H1 (cell line): ENCODE measurements at regions not wholly inside any gene's neighbourhood (a gene's known extent, or its start where the extent isn't known, plus 50 kb on each side); places are given as distances from the start of the nearest gene placed in this dataset.

Source experiments
- CTCF ChIA-PET: fragments of 300-600 bp; sonication (Branson Sonifier 250); formaldehyde crosslinking; loops from one replicate; lab custom pipeline; 2021; ENCODE audit not compliant: partially characterized antibody; lab: Charles Lee
- POLR2A ChIA-PET: fragments of 300-600 bp; sonication (Branson Sonifier 250); formaldehyde crosslinking; loops from one replicate; lab custom pipeline; 2021; ENCODE audit warnings: inconsistent platforms; ENCODE audit not compliant: partially characterized antibody; lab: Charles Lee
- DNase-seq, 2 experiments: peaks; one replicate each; pipeline versions ENCODE4 v3.0.0 to v3.0.0-alpha.2; 2010 to 2022; ENCODE audit warnings: low spot score in 2 of 2, low read depth in 1 of 2, mixed read lengths in 1 of 2
- FAIRE-seq: peaks from 2 replicates; lab custom pipeline; 2011; peaks lifted over from hg19 to GRCh38; lab: Jason Lieb, UNC
- H2AFZ ChIP-seq: 2 replicates; pipeline ENCODE4 v1.8.1; 2012; ENCODE audit warnings: low read length, inconsistent platforms
- H2AK5ac ChIP-seq: 2 replicates; pipeline ENCODE4 v1.6.1; 2013; ENCODE audit warnings: low read depth, low read length
- H2BK120ac ChIP-seq: replicated peaks from 2 replicates; pipeline ENCODE3; 2013; ENCODE audit warnings: low read depth, low read length, inconsistent platforms
- H2BK12ac ChIP-seq: 2 replicates; pipeline ENCODE4 v1.6.1; 2013; ENCODE audit warnings: low read depth, low read length
- H2BK15ac ChIP-seq: 2 replicates; pipeline ENCODE4 v1.6.1; 2013; ENCODE audit warnings: low read length
- H2BK20ac ChIP-seq: 2 replicates; pipeline ENCODE4 v1.6.1; 2013; ENCODE audit warnings: low read length
- H2BK5ac ChIP-seq: 2 replicates; pipeline ENCODE4 v1.6.1; 2013; ENCODE audit warnings: low read depth, low read length
- H3K14ac ChIP-seq: 2 replicates; pipeline ENCODE4 v1.6.1; 2013; ENCODE audit warnings: inconsistent platforms; ENCODE audit not compliant: insufficient read length
- H3K18ac ChIP-seq: 2 replicates; pipeline ENCODE4 v1.6.1; 2013; ENCODE audit warnings: low read length; ENCODE audit errors: extremely low read depth
- H3K23ac ChIP-seq: 2 replicates; pipeline ENCODE4 v1.6.1; 2013; ENCODE audit warnings: inconsistent platforms; ENCODE audit not compliant: insufficient read length
- H3K23me2 ChIP-seq: 2 replicates; pipeline ENCODE4 v1.6.1; 2013; ENCODE audit warnings: low read depth, low read length
- H3K27ac ChIP-seq: 2 replicates; pipeline ENCODE4 v1.6.1; 2011; ENCODE audit warnings: low read depth, low read length, inconsistent platforms
- H3K27me3 ChIP-seq, 4 experiments: replicated peaks in 1 of 4; 1 replicate in 1 of 4; 2 replicates in 3 of 4; pipeline versions ENCODE4 v1.6.1 to v1.8.1; 2011 to 2013; ENCODE audit warnings: low read length in 3 of 4, mild to moderate bottlenecking in 3 of 4, inconsistent platforms in 2 of 4, mixed read lengths in 2 of 4, moderate library complexity in 1 of 4; ENCODE audit not compliant: control insufficient read depth in 3 of 4, insufficient read depth in 3 of 4; ENCODE audit errors: extremely low read depth in 1 of 4
- H3K36me3 ChIP-seq, 4 experiments: 2 replicates each; pipeline versions ENCODE4 v1.6.1 to v1.8.1; 2011 to 2013; ENCODE audit warnings: mild to moderate bottlenecking in 4 of 4, low read length in 3 of 4, moderate library complexity in 2 of 4, control low read depth in 1 of 4, inconsistent platforms in 1 of 4; ENCODE audit not compliant: insufficient read depth in 4 of 4, control insufficient read depth in 2 of 4
- H3K4ac ChIP-seq: replicated peaks from 2 replicates; pipeline ENCODE3; 2013; ENCODE audit warnings: low read length, low read depth, mixed read lengths, inconsistent platforms; ENCODE audit not compliant: insufficient read length
- H3K4me1 ChIP-seq, 4 experiments: replicated peaks in 1 of 4; 1 replicate in 1 of 4; 2 replicates in 3 of 4; pipeline versions ENCODE4 v1.6.1 to v1.8.1; 2011 to 2013; ENCODE audit warnings: low read length in 3 of 4, inconsistent platforms in 2 of 4, mixed read lengths in 1 of 4; ENCODE audit not compliant: insufficient read depth in 4 of 4, control insufficient read depth in 3 of 4
- H3K4me2 ChIP-seq, 2 experiments: 2 replicates each; pipeline versions ENCODE4 v1.6.1 to v1.8.1; 2011 to 2013; ENCODE audit warnings: low read depth in 2 of 2, low read length in 2 of 2, control low read depth in 1 of 2, inconsistent platforms in 1 of 2, mild to moderate bottlenecking in 1 of 2; ENCODE audit not compliant: insufficient read depth in 1 of 2
- H3K4me3 ChIP-seq, 4 experiments: fragments of 200-600, 300-600 bp in 1 of 4; sonication (generic), shearing (Covaris generic), sonication (Bioruptor Twin) in 1 of 4; 2 replicates each; pipeline versions ENCODE4 v1.5.1 to v1.8.1; 2011 to 2016; ENCODE audit warnings: low read length in 4 of 4, low read depth in 3 of 4, control low read depth in 2 of 4, inconsistent platforms in 2 of 4, mild to moderate bottlenecking in 2 of 4, mixed read lengths in 1 of 4, moderate library complexity in 1 of 4; ENCODE audit not compliant: insufficient read depth in 2 of 4; ENCODE audit errors: extremely low read depth in 1 of 4
- H3K56ac ChIP-seq: replicated peaks from 2 replicates; pipeline ENCODE3; 2013; ENCODE audit warnings: low read depth, mild to moderate bottlenecking, mixed read lengths, low read length, inconsistent platforms; ENCODE audit not compliant: insufficient read length
- H3K79me1 ChIP-seq: 2 replicates; pipeline ENCODE4 v1.6.1; 2013; ENCODE audit warnings: low read depth, low read length, control low read depth
- H3K79me2 ChIP-seq, 2 experiments: 2 replicates each; pipeline versions ENCODE4 v1.6.1 to v1.8.1; 2012 to 2013; ENCODE audit warnings: low read length in 2 of 2, mild to moderate bottlenecking in 2 of 2, inconsistent platforms in 1 of 2; ENCODE audit not compliant: insufficient read depth in 2 of 2, control insufficient read depth in 1 of 2
- H3K9ac ChIP-seq, 4 experiments: replicated peaks in 1 of 4; 1 replicate in 1 of 4; 2 replicates in 3 of 4; pipeline versions ENCODE4 v1.6.1 to v1.8.1; 2011 to 2013; ENCODE audit warnings: low read depth in 3 of 4, low read length in 3 of 4, control low read depth in 2 of 4, mild to moderate bottlenecking in 2 of 4, moderate library complexity in 2 of 4, inconsistent platforms in 1 of 4; ENCODE audit errors: extremely low read depth in 1 of 4
- H3K9me3 ChIP-seq, 2 experiments: 2 replicates each; pipeline versions ENCODE4 v1.6.1 to v1.8.1; 2012 to 2013; ENCODE audit warnings: mild to moderate bottlenecking in 2 of 2, moderate library complexity in 2 of 2, control low read depth in 1 of 2, inconsistent platforms in 1 of 2, low read depth in 1 of 2, low read length in 1 of 2, mixed read lengths in 1 of 2; ENCODE audit not compliant: insufficient read depth in 2 of 2
- H4K20me1 ChIP-seq, 2 experiments: replicated peaks in 1 of 2; 2 replicates each; pipeline versions ENCODE3 to v1.8.1; 2011 to 2013; ENCODE audit warnings: inconsistent platforms in 2 of 2, low read length in 2 of 2, mild to moderate bottlenecking in 1 of 2; ENCODE audit not compliant: insufficient read depth in 2 of 2, control insufficient read depth in 1 of 2
- H4K5ac ChIP-seq: 2 replicates; pipeline ENCODE4 v1.6.1; 2013; ENCODE audit warnings: low read length, low read depth, mixed read lengths, inconsistent platforms; ENCODE audit not compliant: insufficient read length
- H4K8ac ChIP-seq: 2 replicates; pipeline ENCODE4 v1.8.0; 2013; ENCODE audit warnings: mild to moderate bottlenecking, moderate library complexity, low read length, inconsistent platforms; ENCODE audit not compliant: insufficient read depth; ENCODE audit errors: extremely low read depth
- H4K91ac ChIP-seq: replicated peaks from 2 replicates; pipeline ENCODE3; 2013; ENCODE audit warnings: low read length, mixed read lengths, inconsistent platforms; ENCODE audit not compliant: insufficient read length
- BCL11A ChIP-seq, 2 experiments: IDR thresholded peaks; one replicate each; pipeline ENCODE4 v1.6.1; 2011; ENCODE audit warnings: low read depth in 2 of 2, low read length in 2 of 2, mild to moderate bottlenecking in 2 of 2
- CBX8 ChIP-seq: fragments of 300-800, 300-1000 bp; sonication (generic); IDR thresholded peaks from 2 replicates; pipeline ENCODE4 v1.7.1; 2016; ENCODE audit warnings: low read depth, low read length, borderline replicate concordance
- FOSL1 ChIP-seq: IDR thresholded peaks from 2 replicates; pipeline ENCODE4 v1.6.1; 2011; ENCODE audit warnings: mild to moderate bottlenecking, low read depth, low read length, moderate library complexity; ENCODE audit not compliant: insufficient read depth
- JUND ChIP-seq: IDR thresholded peaks from 2 replicates; pipeline ENCODE4 v1.6.1; 2011; ENCODE audit warnings: mild to moderate bottlenecking, improper control_type of control experiment, low read length
- KDM1A ChIP-seq: fragments of 200-600, 300-600 bp; sonication (generic); IDR thresholded peaks from 2 replicates; pipeline ENCODE4 v1.7.1; 2016; ENCODE audit warnings: mild to moderate bottlenecking, low read length, borderline replicate concordance
- KDM4A ChIP-seq: IDR thresholded peaks from one replicate; pipeline ENCODE4 v1.7.1; 2012; ENCODE audit warnings: low read depth, mild to moderate bottlenecking, moderate library complexity, low read length, inconsistent platforms; ENCODE audit not compliant: severe bottlenecking
- PHF8 ChIP-seq: fragments of 200-600 bp; sonication (generic); conservative IDR thresholded peaks from 2 replicates; pipeline ENCODE4 v1.7.1; 2012; ENCODE audit warnings: low read depth, mild to moderate bottlenecking, inconsistent platforms, low read length, moderate library complexity
- POU5F1 ChIP-seq: IDR thresholded peaks from 2 replicates; pipeline ENCODE4 v1.6.1; 2011; ENCODE audit warnings: low read depth, mild to moderate bottlenecking, low read length, moderate library complexity
- RFX5 ChIP-seq: IDR thresholded peaks from 2 replicates; pipeline ENCODE4 v1.6.1; 2011; ENCODE audit warnings: low read depth, low read length, improper control_type of control experiment, borderline replicate concordance
- RNF2 ChIP-seq: fragments of 200-900, 300-1000 bp; sonication (generic); IDR thresholded peaks from 2 replicates; pipeline ENCODE4 v1.7.1; 2016; ENCODE audit warnings: borderline replicate concordance, low read depth, mild to moderate bottlenecking, antibody characterized with exemption, low read length; ENCODE audit not compliant: poor library complexity, severe bottlenecking; ENCODE audit errors: missing control alignments
- SIRT6 ChIP-seq: IDR thresholded peaks from one replicate; pipeline ENCODE4 v1.7.1; 2012; ENCODE audit warnings: low read length, inconsistent platforms
- WGBS, 2 experiments: shearing (Covaris generic) in 1 of 2; methylation state at CpG; one replicate each; pipeline versions ENCODE4 v1.1.6 to v1.1.7; 2013 to 2015; ENCODE audit warnings: low lambda C conversion rate in 2 of 2, mixed read lengths in 2 of 2, inconsistent platforms in 1 of 2, low coverage in 1 of 2, missing lambda C conversion rate in 1 of 2; ENCODE audit not compliant: insufficient replicate concordance in 2 of 2, insufficient coverage in 1 of 2, insufficient read length in 1 of 2; ENCODE audit errors: extremely low coverage in 1 of 2, missing lambda C conversion rate in 1 of 2; 5-methylcytosine and 5-hydroxymethylcytosine counted together

GRCh38 chr6:41469156-41470028, 76.8 kb upstream of the FOXP4 start:
- Histone ChIP-seq H3K36me3 (no peaks in the 10 kb centered on the region), H4K5ac (no peak overlapping the region), H3K4me3 (peak overlapping the region; percentile 31 to 64 (median 43)), H2AFZ (no peak overlapping the region), H3K23ac (no peak overlapping the region), H3K27me3 (peaks cover 15 to 63% (median 57%) of the 10 kb centered on the region in 4 experiments), H3K9me3 (no peaks in the 10 kb centered on the region), H3K18ac (peak overlapping the region; percentile 71), H3K27ac (no peak overlapping the region), H3K14ac (no peak overlapping the region), H3K4me1 (peaks cover 21 to 29% (median 23%) of the 10 kb centered on the region in 4 experiments), H3K9ac (peak overlapping the region in 1 of 4 experiments; percentile 26; a peak in 1 of 7 replicates), H2BK12ac (no peak overlapping the region), H2BK20ac (no peak overlapping the region), H2BK5ac (no peak overlapping the region), H3K79me2 (no peaks in the 10 kb centered on the region), H2AK5ac (no peak overlapping the region), H2BK15ac (no peak overlapping the region), H3K23me2 (peaks cover 15% of the 10 kb centered on the region; the same call in 1 of the 2 replicates), H3K79me1 (no peaks in the 10 kb centered on the region), H3K56ac (no peak overlapping the region), H3K4ac (no peak overlapping the region), H3K4me2 (peak overlapping the region; percentile 86 to 95), H4K20me1 (no peaks in the 10 kb centered on the region), H4K91ac (no peak overlapping the region), H4K8ac (no peak overlapping the region), H2BK120ac (peak overlapping the region; percentile 39)
- ChIA-PET POLR2A (interaction anchor here (0.7 to 2.3 kb wide), 9 partner anchors 8 to 93 kb away, joined by 3 to 7 read pairs (median 4); no protein-coding TSS in a partner anchor), CTCF (interaction anchor here (0.9 to 4.5 kb wide), 12 partner anchors 10 to 133 kb away, joined by 3 to 17 read pairs (median 6); no protein-coding TSS in a partner anchor)
- no peak for FAIRE-seq
- DNase-seq: no peak
- 23% methylated on average over 17 of the region's 20 CpGs; no CpG with 5 or more reads in 1 of the 2 experiments for WGBS, 2 experiments
- TF ChIP-seq KDM1A (no peak), FOSL1 (no peak), RFX5 (no peak), PHF8 (no peak), RNF2 (no peak), POU5F1 (no peak), SIRT6 (no peak), CBX8 (no peak), KDM4A (no peak), JUND (no peak), BCL11A (IDR thresholded peaks at IDR 0.05; ENCODE audit: low read depth in 2 of 2, low read length in 2 of 2) (no peak)
